Suprapubic skin (tissue), 3 donors: ENCODE measurements at regions not wholly inside any gene's neighbourhood (a gene's known extent, or its start where the extent isn't known, plus 50 kb on each side); places are given as distances from the start of the nearest gene placed in this dataset.

Experiments used
- EP300 ChIP-seq: sonication (generic); formaldehyde crosslinking; IDR thresholded peaks from one replicate; pipeline ENCODE4 v1.6.1; 2017; ENCODE audit warnings: antibody characterized with exemption
- POLR2A ChIP-seq, 2 donors: fragments of 450-650 bp; IDR thresholded peaks; one replicate each; pipeline ENCODE4 v1.6.1; 2017; ENCODE audit warnings: antibody characterized with exemption in 2 of 2, mild to moderate bottlenecking in 2 of 2, moderate library complexity in 2 of 2
- TF ChIP-seq, protein P1 (sequence below), 2 donors: fragments of 200-600 bp in 1 of 2; fragments of 450-650 bp in 1 of 2; sonication (generic) in 1 of 2; IDR thresholded peaks; one replicate each; pipeline ENCODE4 v1.5.1; 2016 to 2019; ENCODE audit warnings: antibody characterized with exemption in 2 of 2, mild to moderate bottlenecking in 1 of 2, moderate library complexity in 1 of 2

DNA sequence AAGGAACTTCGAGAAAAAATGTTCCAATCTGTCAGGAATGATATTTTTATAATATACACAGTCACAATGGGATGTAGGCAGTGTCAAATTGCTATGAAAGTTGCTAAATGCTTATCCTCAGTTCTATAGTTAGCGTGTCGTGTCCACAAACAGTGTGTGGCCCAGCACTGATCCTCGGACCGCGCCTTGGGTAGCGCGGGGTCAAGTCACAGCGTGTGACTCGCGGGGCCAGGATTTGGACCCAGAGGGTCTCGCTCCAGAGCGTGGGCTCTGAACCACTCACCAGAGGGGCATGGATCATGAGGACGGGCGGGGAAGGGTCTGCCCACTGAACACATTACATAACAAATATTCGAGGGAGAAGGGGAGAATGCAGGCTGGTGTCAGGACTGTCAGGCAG lies 171.8 kb downstream of the C9orf50 start:
- TF ChIP-seq, protein P1, sequence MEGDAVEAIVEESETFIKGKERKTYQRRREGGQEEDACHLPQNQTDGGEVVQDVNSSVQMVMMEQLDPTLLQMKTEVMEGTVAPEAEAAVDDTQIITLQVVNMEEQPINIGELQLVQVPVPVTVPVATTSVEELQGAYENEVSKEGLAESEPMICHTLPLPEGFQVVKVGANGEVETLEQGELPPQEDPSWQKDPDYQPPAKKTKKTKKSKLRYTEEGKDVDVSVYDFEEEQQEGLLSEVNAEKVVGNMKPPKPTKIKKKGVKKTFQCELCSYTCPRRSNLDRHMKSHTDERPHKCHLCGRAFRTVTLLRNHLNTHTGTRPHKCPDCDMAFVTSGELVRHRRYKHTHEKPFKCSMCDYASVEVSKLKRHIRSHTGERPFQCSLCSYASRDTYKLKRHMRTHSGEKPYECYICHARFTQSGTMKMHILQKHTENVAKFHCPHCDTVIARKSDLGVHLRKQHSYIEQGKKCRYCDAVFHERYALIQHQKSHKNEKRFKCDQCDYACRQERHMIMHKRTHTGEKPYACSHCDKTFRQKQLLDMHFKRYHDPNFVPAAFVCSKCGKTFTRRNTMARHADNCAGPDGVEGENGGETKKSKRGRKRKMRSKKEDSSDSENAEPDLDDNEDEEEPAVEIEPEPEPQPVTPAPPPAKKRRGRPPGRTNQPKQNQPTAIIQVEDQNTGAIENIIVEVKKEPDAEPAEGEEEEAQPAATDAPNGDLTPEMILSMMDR (IDR thresholded peaks at IDR 0.05), result no peak
- no peak for TF ChIP-seq EP300
- TF ChIP-seq POLR2A (IDR thresholded peaks at IDR 0.05), result no peak
